GM21390 (cell line): ENCODE measurements at regions not wholly inside any gene's neighbourhood (a gene's known extent, or its start where the extent isn't known, plus 50 kb on each side); places are given as distances from the start of the nearest gene placed in this dataset.

ENCODE experiments used
- ATAC-seq: cut with Tn5 transposase; IDR thresholded peaks from one replicate; pipeline ENCODE4 v1.9.1; 2021; ENCODE audit not compliant: unreplicated experiment

DNA sequence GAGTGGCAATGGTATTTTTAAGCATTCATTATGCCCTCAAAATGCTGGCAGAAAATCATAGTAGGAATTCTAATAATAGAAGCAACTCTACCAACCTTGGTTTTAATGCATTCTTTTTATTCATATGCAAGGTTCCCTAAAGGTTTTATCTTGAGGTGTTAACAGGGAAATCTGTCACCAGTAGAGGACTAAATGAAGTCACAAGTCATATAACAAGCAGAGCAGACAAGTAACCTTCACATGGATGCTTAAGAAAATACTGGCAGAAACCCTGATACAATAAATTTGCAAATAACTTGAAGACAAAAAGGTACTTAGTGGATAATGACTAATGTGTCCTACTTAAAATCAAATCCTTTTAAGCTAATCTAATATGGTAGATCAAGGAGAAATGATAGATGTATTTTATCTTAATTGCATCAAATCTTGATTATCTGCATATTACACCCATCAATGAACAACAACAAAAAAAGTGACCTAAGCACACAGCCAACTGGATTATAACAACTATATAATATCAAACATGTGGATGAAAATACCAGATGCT is 73.3 kb downstream of the RFC3 start:
- no peak for ATAC-seq

DNA sequence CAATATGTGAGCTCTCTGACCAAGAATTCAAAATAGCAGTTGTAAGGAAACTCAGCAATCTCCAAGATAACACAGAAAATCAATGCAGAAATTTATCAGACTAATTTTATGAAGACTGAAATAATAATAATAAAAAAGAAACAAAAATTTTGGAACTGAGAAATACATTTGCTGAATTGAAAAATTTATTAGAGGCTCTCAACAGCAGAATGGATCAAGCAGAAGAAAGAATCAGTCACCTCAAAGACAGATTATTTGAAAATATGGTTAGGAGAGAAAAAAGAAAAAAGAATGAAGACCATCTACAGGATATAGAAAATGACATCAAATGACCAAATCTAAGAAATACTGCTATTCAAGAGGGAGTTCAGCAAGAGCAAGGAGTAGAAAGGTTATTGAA is 75.6 kb downstream of the RFC3 start:
- ATAC-seq = no peak

DNA sequence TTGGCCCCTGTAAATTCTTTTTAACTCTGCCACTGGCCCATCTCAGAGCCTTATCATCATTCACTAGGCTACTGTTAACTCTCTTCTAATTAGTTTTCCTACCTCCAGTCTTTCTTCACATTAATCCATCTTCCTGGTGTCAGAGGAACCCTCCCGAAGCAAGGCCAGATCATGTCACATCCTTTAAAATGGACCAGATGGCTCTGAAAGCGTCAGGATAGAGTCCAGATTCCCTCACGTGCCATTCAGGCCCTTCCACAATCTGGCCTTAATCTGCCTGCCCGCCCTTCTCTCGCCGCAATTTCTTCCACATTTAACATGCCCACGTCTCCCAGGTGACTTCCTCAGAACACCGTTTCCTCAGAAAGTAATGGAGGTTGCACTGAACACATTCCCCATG is 86.5 kb downstream of the RFC3 start:
- ATAC-seq = no peak

DNA sequence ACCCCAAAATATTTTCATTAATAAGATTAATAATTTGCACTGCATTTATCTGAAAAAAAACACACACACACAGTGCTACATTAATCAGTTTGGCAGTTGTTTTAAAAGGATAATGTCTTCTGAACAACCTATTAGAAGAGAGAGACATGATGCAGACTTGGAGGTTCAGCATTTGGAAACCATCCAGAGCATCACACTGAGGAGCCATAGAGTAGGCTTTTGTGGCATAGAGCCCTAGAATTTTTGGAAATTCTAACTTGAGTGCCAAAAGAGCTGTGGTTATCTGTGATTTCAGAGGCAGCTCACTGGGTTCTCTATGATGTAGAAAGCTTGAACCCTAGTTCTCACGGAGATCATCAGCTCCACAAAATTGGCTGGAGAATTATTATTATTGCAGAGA is 90.2 kb downstream of the RFC3 start:
- no peak for ATAC-seq

DNA sequence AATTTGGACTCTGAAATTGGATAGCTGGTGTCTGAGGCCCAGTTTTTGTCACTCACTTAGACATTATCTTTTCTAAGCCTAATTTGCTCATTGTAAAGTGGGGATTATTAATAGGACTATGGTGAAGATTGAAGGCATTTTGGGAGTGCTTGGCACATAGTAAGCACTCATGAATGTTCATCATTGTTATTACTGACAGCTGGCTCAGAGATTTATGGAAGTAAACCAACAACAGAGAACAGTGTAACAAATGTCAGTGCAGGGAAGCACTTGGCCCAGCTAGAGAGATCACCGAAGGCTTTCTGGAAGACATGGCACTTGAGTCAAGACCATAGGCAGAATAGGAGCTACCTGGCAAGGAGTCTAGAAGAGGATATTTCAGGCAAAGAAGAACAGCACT is 92.3 kb downstream of the RFC3 start:
- ATAC-seq = no peak

DNA sequence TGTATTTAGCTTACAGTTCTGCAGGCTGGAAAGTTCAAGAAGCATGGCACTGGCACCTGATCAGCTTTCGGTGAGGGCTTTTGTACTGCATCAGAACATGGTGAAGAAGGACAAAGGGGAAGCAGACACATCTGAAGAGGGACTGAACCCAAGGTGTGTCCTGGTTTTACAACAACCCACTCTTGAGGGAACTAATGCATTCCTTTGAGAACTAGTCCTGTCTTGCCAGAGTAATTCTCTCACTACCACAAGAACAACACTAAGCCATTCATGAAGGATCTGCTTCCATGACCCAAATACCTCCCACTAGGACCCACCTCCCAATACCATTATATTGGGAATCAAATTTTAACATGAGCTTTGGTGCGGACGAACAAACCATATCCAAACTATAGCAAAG is 93.6 kb downstream of the RFC3 start:
- ATAC-seq = no peak

DNA sequence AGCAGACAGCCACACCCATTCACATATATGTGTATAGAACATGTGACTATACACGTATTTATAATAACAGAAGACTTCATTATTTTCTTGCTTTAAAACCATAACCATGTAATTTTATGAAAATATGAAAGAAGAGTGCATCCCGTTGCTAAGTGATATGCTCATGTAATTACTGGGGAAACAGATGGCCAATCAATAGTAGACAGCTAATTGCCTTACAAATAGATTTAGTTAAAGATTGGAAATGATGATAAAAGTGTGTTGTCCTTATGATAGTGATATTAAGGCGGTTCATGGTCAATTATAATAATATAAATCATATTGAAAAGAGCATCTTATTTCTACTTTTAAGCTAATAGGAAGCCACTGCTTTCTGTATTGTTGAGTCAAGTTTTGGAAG is 95.9 kb downstream of the RFC3 start:
- ATAC-seq = no peak

DNA sequence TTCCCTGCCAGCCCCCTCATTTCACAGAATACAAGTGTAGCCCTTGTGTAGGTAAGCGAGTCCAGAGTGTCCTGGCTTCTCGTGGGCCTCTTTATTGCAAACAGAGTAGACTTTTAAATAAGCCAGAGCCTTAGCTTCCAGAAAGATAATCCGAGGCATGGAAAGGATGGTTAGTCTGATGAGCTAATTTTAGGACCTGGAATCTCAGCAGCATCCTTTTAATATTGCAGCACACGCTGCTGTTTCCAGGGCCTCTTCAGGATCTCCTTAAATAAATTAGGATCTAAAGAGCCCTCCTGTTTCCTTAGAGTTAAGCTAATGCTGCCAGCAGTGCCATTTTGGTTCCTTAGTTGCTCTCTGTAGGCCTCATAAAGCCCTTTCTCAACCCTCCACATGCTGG is 99.2 kb downstream of the RFC3 start:
- no peak for ATAC-seq

DNA sequence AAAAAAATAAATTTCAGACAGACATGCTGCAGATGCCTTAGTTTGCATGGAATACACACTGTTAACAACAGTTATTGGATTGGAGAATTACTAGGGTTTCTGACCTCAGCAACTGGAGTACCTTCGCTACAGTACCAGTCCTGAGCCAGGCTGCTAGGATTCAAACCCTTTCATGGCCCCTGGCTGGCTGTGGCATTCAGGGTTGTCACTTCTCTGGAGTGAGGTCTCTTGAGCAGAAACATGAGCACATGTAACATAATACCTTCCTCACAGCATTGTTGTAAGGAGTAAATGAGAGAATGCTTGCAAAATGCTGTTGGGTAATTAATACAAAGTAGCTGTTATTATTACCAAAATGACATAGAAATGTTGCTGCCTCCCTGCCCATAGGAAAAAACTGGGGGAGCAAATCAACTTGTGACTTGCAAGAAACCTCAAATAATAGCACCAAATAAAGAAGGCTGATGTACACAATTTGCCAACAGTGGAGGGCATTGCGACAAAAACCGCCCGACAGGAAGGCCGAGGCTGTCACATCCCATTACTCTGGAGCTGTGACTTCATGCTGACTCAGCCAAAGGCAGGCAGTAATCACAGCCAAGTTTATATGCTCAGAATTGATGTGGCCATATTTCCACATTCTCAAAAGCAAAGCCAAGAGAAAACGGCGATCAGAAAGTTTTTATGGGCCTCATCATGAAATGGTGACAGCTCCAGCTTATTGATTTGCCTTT is 100.4 kb downstream of the RFC3 start:
- ATAC-seq = no peak

DNA sequence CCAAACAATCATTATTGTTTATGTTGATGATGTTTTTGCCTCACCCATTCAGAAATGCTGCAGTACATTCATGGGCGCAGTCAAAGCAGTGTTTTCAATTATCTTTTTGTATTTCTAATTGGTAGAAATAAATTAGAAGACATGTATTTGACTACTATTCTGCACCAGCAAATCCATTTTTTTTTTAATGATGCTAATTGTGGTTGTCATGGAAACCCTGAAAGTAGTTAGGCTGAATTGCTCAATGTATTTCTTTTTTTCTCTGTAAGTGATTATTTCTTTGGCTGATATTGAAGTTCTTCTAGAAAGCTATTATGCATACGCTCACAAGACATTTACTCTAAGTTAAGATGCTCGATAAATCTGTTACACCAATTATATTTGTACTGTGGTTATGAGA is 101.2 kb downstream of the RFC3 start:
- no peak for ATAC-seq

DNA sequence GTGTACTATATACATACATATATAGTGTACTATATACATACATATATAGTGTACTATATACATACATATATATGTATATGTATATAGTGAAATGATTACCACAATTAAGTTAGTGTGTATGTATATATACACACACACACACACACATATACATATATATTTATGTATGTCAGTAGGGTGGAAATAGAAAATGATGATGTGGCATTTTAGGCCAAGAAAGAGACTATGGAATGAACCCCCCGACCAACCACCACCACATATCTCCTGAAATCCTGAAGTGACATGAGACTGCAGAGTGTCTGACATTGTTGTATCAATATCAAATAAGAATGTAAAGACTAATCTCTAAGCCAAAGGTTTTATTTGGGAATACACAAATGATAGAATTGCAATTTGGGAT is 107.6 kb downstream of the RFC3 start:
- no peak for ATAC-seq

DNA sequence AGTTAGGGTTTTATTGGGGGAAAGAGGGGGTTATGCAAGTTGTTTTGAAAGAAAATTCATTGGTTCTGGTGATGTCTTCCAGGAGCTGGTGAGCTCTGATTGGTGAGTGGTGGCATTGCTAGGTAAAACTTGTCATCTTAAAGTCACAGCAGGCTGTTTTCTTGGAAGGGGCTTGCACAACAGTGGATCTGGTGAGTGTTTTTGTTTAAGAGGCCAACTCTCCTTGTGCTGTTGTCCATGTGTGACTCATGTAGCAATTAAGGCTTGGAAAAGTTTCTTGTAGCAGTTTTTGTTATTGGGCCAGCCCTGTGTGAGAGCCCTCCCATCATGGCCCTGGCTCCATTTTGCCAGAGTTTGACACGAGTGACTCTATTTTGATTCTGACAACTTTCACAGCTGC is 109.4 kb downstream of the RFC3 start:
- no peak for ATAC-seq

DNA sequence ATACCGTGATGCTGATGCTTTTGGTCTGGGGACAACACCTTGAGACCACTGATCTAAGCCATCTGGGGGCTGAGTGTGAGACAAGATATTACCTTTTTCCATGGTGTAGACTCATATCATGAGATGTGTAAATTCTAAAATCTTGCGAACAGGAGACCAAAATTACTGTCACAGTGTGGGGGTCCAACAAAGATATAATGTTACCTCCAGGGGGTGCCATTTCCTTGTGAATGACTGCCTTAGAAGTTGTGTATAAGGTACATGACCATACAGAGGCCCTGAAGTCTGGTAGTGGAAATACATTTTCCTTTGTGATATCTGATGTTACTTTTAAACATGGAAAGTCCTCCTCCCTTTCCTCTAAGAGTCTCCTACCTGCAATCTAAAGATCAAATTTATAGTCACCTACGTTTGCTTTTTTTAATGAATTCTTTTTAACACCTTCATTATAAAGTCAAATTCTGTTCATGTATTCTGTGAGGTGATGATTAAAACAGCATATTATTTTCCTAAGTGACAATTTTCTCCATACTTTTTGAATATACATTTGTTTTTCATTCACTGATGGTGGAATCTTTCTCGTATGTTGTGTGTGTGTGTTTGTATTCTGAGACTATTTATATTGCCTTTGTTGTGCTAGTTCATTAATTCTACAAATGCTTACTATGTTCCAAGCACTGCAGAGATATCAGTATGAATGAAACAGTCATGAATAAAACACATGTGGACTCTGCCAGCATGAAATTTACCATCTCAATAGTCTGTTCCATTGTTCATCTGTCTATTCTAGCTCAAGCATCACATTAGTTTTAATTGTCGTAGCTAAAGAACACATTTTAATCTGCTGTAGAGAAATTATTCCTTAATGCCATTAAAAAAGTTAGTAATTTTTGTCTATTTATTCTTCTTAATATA is 113.7 kb downstream of the RFC3 start:
- peak; percentile 56 for ATAC-seq

DNA sequence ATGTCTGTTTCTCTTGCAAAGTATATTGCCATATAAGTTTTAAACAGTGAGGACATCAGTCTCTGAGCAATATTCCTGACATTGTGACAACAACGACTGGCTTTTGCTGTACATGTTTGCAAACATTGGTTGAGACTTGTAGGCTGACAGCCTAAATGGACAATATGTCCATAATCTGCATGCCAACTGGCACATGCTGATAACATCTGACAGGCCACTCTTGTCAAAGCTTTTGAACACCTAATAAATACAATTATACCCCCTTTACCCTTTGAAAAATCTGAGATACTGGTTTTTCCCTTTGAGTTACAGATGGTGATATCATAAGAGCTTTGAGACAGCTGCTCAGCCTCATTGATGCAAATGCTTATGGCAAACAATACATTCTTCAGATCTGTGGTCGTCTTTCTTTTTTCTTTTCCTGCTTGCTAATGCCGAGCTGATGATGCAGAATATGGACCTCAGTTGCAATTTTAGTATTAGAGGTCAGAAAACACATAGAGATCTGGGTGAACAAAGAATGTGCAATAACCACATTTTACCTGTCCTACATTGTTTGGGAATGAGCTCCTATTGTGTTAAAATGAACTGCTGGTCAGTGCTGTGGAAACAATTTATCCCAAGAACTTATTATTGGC is 114.9 kb downstream of the RFC3 start:
- no peak for ATAC-seq

DNA sequence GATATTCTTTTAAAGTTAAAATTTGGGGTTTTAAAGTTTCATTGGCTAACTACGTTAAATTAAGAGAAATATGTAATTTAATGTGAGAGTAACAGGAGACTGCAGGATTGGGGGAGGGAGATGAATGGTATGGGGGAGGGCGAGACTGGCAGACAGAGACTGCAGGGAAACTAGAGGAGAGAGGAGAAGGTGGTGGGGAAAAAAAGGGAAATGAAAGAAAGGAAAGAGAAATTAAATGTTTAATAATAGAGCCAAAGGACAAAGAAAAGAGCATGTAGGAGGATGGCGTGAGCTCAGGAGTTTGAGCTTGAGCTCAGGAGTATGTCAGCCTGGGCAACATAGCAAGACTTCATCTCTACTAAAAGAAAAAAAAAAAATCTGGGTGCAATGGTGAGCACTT is 115.9 kb downstream of the RFC3 start:
- ATAC-seq = no peak

DNA sequence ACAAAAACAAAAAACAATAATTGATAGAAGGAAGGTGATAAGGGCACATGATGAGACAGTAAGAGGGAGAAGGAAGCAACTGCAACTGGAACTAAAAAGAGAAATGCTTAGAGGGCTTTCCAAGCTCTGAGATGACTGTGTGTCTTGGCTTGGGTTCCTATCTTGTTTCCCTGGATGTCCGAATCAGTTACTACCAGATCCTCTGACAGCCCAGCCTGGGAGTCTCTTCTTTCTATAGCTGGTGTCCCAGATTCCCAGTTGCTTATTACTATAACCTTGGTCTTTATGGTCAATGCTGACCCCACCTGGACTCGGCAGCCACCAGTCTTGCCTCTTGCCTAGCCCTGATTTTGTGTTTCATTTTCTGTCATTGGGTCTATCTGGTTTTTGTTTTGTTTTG is 116.4 kb downstream of the RFC3 start:
- ATAC-seq = no peak

DNA sequence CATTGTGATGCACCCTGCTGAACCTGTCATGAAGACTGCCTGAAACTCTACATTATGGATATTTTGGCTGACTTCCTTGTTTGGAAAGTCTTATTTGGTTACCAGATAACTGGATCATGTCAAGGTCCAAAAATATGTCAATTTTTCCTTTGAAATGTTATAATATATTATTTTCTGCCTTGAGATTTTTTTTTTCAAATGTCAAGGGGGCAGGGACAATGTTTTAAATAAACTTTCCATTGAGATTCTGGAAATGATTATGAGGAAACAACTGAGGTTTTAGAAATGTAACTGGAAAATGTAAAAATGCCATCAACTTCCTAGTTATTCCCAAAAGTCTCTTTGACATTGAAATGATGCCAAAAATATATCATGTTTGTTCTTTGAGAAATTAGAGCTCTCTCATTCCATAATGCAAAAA is 117.0 kb downstream of the RFC3 start:
- no peak for ATAC-seq

DNA sequence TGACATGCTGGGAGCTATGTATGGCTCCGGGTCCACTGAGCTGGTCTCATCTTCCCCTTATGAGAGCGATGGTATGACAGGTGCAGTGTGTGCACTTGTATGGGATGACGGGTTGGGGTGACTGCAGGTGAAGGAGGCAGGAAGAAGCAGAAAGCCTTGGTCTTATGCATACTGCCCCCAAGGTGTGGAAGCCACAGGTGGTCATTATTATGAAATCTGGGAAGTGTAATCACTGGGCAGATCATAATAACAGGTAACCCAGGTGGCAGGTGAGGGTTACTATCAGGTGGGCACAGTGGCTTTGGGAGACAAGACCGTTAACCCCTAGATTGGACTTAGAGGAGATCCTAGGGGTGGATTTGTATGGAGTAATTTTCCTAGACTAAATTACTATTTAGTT is 118.0 kb downstream of the RFC3 start:
- ATAC-seq = no peak

DNA sequence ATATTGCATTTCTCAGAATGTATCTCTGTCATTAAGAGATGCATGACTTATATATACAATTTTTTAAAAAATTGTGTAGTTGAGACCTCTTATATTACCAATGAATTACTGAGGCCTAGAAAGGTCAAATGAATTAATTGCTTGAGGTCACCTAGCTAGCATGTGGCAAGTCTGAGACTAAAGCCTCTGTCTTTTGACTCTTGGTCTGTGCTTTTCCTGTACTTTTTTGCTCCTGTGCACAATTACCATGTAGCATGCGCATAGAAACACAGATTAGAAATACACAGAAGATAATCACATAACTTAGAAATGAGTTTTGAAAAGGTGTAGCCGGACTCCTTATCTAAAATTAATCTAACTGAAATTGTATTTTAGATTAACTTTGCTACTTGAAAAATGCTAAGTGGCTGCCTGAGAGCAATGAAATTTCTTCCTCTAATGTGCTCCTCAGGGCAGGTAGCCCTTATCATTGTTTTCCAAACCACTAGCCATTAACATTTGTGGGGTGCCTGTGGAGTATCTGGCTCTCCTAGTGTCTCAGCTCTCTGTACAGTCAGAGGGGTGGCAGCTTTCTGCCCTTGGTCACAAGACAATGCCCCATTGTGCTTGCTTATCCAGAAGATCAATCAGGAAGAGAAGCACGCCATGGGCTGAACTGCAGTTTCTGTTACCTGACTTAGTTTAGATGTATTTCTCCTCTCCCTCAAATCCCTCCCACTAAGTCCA is 119.6 kb downstream of the RFC3 start:
- no peak for ATAC-seq

DNA sequence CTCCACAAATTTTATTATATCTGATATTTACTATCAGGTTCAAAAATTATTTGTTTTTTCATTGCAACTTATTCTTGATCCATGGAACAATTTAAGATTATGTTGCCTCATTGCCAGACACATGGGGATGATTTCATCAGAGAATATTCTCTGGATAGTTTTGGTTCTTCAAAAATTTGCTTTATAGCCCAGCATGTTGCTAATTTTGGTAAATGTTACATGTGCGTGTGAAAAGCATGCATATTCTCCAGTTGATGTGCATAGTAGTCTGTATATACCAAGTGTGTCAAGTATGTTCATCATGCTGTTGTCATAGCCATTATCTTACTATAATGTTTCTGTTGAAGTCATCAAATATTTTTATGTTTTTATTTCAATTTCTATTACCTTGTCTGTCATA is 122.3 kb downstream of the RFC3 start:
- no peak for ATAC-seq

DNA sequence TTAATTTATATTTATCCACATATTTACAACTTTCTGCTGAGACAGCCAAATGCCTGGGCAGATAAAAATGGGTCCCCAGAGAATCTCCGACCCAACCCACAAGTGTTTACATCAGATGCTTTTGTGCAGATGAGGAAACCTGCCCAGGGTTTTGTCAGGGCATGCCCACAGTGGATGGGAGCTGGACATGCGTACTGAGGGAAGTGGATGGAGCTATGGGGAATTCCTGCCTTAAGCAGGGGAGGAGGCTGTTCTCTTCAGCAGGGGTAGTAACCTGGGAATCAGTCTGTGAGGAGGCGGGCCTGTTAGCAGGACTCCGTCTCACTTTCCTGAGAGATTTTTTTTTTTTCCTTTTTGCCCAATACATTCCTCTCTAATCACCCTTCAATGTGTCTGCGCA is 122.9 kb downstream of the RFC3 start:
- no peak for ATAC-seq
